Right lobe of liver (tissue), 6 donors: ENCODE measurements at regions not wholly inside any gene's neighbourhood (a gene's known extent, or its start where the extent isn't known, plus 50 kb on each side); places are given as distances from the start of the nearest gene placed in this dataset.
"Not testable (repeated sequence)": the region's sequence is repeated elsewhere in the genome, so short reads cannot be mapped to it uniquely, and the experiment has no call there.

Experiments
- ATAC-seq, 4 donors: fragments of 200-7000 bp; cut with Tn5 transposase; one replicate each; pipeline ENCODE4 v1.9.1; 2020; ENCODE audit warnings: mild to moderate bottlenecking in 4 of 4, moderate library complexity in 4 of 4
- DNase-seq, 3 donors: peaks; one replicate each; pipeline ENCODE4 v3.0.0-alpha.2; 2020
- H3K27ac ChIP-seq, 3 donors: fragments of 200-600 bp; one replicate each; pipeline ENCODE4 v1.8.0; 2022
- H3K27me3 ChIP-seq, 2 donors: fragments of 200-600 bp; one replicate each; pipeline ENCODE4 v1.8.0; 2022
- H3K36me3 ChIP-seq, 4 donors: fragments of 200-600 bp; sonication (generic) in 1 of 4; one replicate each; pipeline versions ENCODE4 v1.5.1 to v1.8.0; 2017 to 2022; ENCODE audit warnings: control low read depth in 1 of 4
- H3K4me1 ChIP-seq, 4 donors: fragments of 200-600 bp; sonication (generic) in 1 of 4; one replicate each; pipeline versions ENCODE4 v1.5.1 to v1.8.0; 2017 to 2022; ENCODE audit warnings: control low read depth in 1 of 4
- H3K4me3 ChIP-seq, 3 donors: fragments of 200-600 bp; one replicate each; pipeline ENCODE4 v1.8.0; 2022
- H3K9me3 ChIP-seq, 4 donors: fragments of 200-600 bp; sonication (generic) in 1 of 4; one replicate each; pipeline versions ENCODE4 v1.5.1 to v1.8.0; 2017 to 2022; ENCODE audit warnings: control low read depth in 1 of 4
- CTCF ChIP-seq, 4 donors: fragments of 200-600 bp in 3 of 4; fragments of 450-650 bp in 1 of 4; IDR thresholded peaks; one replicate each; pipeline versions ENCODE4 v1.5.1 to v1.8.0; 2016 to 2022; ENCODE audit warnings: antibody characterized with exemption in 4 of 4, mild to moderate bottlenecking in 2 of 4
- POLR2A ChIP-seq: fragments of 450-650 bp; IDR thresholded peaks from one replicate; pipeline ENCODE4 v1.6.1; 2017; ENCODE audit warnings: antibody characterized with exemption, mild to moderate bottlenecking
- WGBS: methylation state at CpG from one replicate; pipeline ENCODE4 v1.1.6; 2018; ENCODE audit warnings: low coverage, low lambda C conversion rate; ENCODE audit not compliant: insufficient coverage; ENCODE audit errors: missing lambda C conversion rate; 5-methylcytosine and 5-hydroxymethylcytosine counted together
- intact Hi-C, 2 donors: fragments of 100-400 bp; cut with DNase I; formaldehyde crosslinking; loops; one replicate each; pipeline versions ENCODE4 v1.11.2 to v1.14.1; 2022
- donor health status: DM: no; HTN: yes; CAD: no.
- donor health status: DM: no; HTN: no; CAD: no.
- donor health status: DM: no; HTN: no; CAD: no.
- donor health status: DM: no; HTN: yes; CAD: no.
- donor health status: DM: no; HTN: yes; CAD: no.

- H3K9me3 ChIP-seq = peaks cover 0 to 4% (median 0%) of the 10 kb centered on the region in 4 donors
- WGBS = 90% methylated on average over 1 of the region's 1 CpG
Observed at GRCh38 chr2:7154656-7155055, 237.4 kb downstream of the RNF144A start.

GRCh38 chr2:7161501-7161900 lies 244.3 kb downstream of the RNF144A start:
- Histone ChIP-seq H3K27ac (no peak overlapping the region), H3K4me3 (no peak overlapping the region), H3K4me1 (no peaks in the 10 kb centered on the region), H3K36me3 (no peaks in the 10 kb centered on the region), H3K27me3 (no peaks in the 10 kb centered on the region), H3K9me3 (no peaks in the 10 kb centered on the region)
- ATAC-seq (no peak), DNase-seq (no peak)
- no peak for TF ChIP-seq POLR2A
- TF ChIP-seq CTCF (IDR thresholded peaks at IDR 0.05) = no peak
- intact Hi-C loops = no loop called here
- 79% methylated on average over 2 of the region's 2 CpGs for WGBS

More at GRCh38 chr2:7154656-7155055, 237.4 kb downstream of the RNF144A start:
- ATAC-seq (no peak), DNase-seq (no peak)
- Histone ChIP-seq H3K36me3 (no peaks in the 10 kb centered on the region), H3K4me1 (no peaks in the 10 kb centered on the region), H3K27me3 (no peaks in the 10 kb centered on the region), H3K4me3 (no peak overlapping the region), H3K27ac (no peak overlapping the region)
- TF ChIP-seq POLR2A = no peak
- TF ChIP-seq CTCF (IDR thresholded peaks at IDR 0.05) = no peak
- intact Hi-C loops = no loop called here

GRCh38 chr2:7165736-7166135 lies 248.5 kb downstream of the RNF144A start:
- TF ChIP-seq CTCF (IDR thresholded peaks at IDR 0.05) = no peak
- TF ChIP-seq POLR2A = no peak
- no peaks in the 10 kb centered on the region for H3K9me3 ChIP-seq
- H3K4me3 ChIP-seq = no peak overlapping the region
- H3K4me1 ChIP-seq = no peaks in the 10 kb centered on the region
- no peaks in the 10 kb centered on the region for H3K27me3 ChIP-seq
- H3K36me3 ChIP-seq = no peaks in the 10 kb centered on the region
- intact Hi-C loops = no loop called here
- DNase-seq (no peak), ATAC-seq (no peak)
- 67% methylated on average over 1 of the region's 1 CpG for WGBS
- H3K27ac ChIP-seq = no peak overlapping the region

DNA sequence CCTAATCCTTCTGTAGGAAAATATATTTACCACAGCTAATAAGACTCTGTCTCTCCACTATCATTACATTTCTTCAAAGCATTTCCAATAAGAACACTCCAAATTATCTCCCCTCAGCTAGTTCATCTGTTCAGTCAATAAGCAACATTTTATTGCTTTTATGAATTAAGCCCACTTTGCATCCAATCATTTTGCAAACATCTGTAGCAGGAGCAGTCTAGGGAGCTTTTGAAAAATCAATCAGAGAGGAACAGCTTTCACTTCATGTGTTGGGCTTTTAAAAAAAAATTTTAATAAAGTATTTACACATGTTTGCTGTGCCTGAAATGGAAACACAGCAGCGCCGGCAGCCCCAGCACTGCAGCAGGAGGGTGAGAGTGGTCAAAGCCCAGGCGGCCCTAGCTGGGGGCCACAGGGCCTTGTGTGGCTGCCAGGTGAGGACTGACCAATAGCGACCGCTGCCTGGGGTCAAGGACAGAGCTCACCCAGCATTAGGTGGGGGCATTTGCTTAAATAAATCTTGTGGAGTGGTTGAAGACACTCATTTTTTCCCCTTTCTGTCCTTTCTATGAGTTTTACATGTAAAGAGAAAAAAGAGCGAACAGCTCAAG lies 250.7 kb downstream of the RNF144A start:
- Histone ChIP-seq H3K4me3 (no peak overlapping the region), H3K27ac (no peak overlapping the region), H3K4me1 (no peaks in the 10 kb centered on the region), H3K9me3 (no peaks in the 10 kb centered on the region), H3K36me3 (no peaks in the 10 kb centered on the region), H3K27me3 (no peaks in the 10 kb centered on the region)
- no peak for DNase-seq
- intact Hi-C loops = no loop called here
- 36% methylated on average over 4 of the region's 6 CpGs for WGBS
- TF ChIP-seq POLR2A (no peak), CTCF (IDR thresholded peaks at IDR 0.05) (no peak)
- no peak for ATAC-seq

DNA sequence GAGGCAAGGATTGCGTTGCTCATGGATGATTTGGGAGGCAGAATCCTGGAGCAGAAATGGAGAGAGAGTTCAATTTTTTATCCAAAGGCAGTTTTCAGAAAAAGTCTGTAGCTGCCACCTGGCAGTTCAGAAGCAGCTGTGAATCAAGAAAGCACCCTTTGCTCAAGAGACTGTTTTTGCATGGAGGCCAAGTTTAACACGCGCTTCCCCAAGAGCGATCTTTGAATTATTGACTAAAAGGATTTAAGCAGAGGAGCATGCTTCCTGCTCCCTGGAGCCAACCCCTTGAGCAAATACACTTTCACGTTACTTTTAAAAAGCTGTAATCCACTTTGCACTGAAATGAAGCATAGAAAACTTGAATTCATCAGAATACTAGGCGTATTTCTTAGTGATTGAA lies 252.4 kb downstream of the RNF144A start:
- Histone ChIP-seq H3K9me3 (no peaks in the 10 kb centered on the region), H3K4me3 (no peak overlapping the region), H3K27me3 (no peaks in the 10 kb centered on the region), H3K4me1 (no peaks in the 10 kb centered on the region), H3K27ac (no peak overlapping the region), H3K36me3 (no peaks in the 10 kb centered on the region)
- intact Hi-C loops = no loop called here
- TF ChIP-seq POLR2A (no peak), CTCF (IDR thresholded peaks at IDR 0.05) (no peak)
- WGBS = 57% methylated on average over 6 of the region's 6 CpGs
- DNase-seq (no peak), ATAC-seq (no peak)

- H3K9me3 ChIP-seq, DNase-seq, H3K27me3 ChIP-seq, H3K36me3 ChIP-seq, H3K4me3 ChIP-seq, H3K27ac ChIP-seq, ATAC-seq, intact Hi-C loops, H3K4me1 ChIP-seq: not testable (repeated sequence)
- 73% methylated on average over 5 of the region's 17 CpGs for WGBS
Observed at GRCh38 chr2:7178996-7179395, 261.8 kb downstream of the RNF144A start.
